Endodermal cell (in vitro differentiated cells): ENCODE measurements at regions not wholly inside any gene's neighbourhood (a gene's known extent, or its start where the extent isn't known, plus 50 kb on each side); places are given as distances from the start of the nearest gene placed in this dataset.
"Not testable (repeated sequence)": the region's sequence is repeated elsewhere in the genome, so short reads cannot be mapped to it uniquely, and the experiment has no call there.

Experiments
- DNase-seq: peaks from one replicate; pipeline ENCODE4 v3.0.0-alpha.2; 2017
- H3K27ac ChIP-seq: 2 replicates; pipeline ENCODE4 v1.5.1; 2013; ENCODE audit warnings: mild to moderate bottlenecking, low read depth, low read length, moderate library complexity
- H3K27me3 ChIP-seq: 2 replicates; pipeline ENCODE4 v1.6.1; 2013; ENCODE audit warnings: mild to moderate bottlenecking, low read length, moderate library complexity; ENCODE audit not compliant: insufficient read depth, control insufficient read depth, poor library complexity, severe bottlenecking
- H3K36me3 ChIP-seq: 2 replicates; pipeline ENCODE4 v1.7.0; 2013; ENCODE audit warnings: mild to moderate bottlenecking, low read length, moderate library complexity; ENCODE audit not compliant: control insufficient read depth, insufficient read depth
- H3K4me1 ChIP-seq: one replicate; pipeline ENCODE4 v1.7.0; 2013; ENCODE audit warnings: low read length; ENCODE audit not compliant: control insufficient read depth, insufficient read depth
- H3K4me3 ChIP-seq: 2 replicates; pipeline ENCODE4 v1.5.1; 2013; ENCODE audit warnings: mild to moderate bottlenecking, low read length, moderate library complexity
- H3K9ac ChIP-seq: 2 replicates; pipeline ENCODE4 v1.6.1; 2013; ENCODE audit warnings: mild to moderate bottlenecking, low read length, moderate library complexity; ENCODE audit not compliant: poor library complexity, severe bottlenecking; ENCODE audit errors: extremely low read depth
- H3K9me3 ChIP-seq: 2 replicates; pipeline ENCODE4 v1.6.1; 2013; ENCODE audit warnings: mild to moderate bottlenecking, low read length, moderate library complexity; ENCODE audit not compliant: control insufficient read depth
- H3K27ac Mint-ChIP-seq: 2 replicates; pipeline ENCODE4 v1.8.0; 2020; ENCODE audit warnings: mixed read lengths
- H3K27me3 Mint-ChIP-seq: 2 replicates; pipeline ENCODE4 v1.8.0; 2021; ENCODE audit warnings: mild to moderate bottlenecking, mixed read lengths; ENCODE audit not compliant: insufficient read depth
- H3K36me3 Mint-ChIP-seq: 2 replicates; pipeline ENCODE4 v1.8.0; 2020; ENCODE audit warnings: low read depth, mixed read lengths
- H3K4me1 Mint-ChIP-seq: 2 replicates; pipeline ENCODE4 v1.8.0; 2020; ENCODE audit warnings: mixed read lengths
- H3K4me3 Mint-ChIP-seq: 2 replicates; pipeline ENCODE4 v1.8.0; 2020; ENCODE audit warnings: mild to moderate bottlenecking, moderate library complexity, mixed read lengths
- H3K9me3 Mint-ChIP-seq: 2 replicates; pipeline ENCODE4 v1.8.0; 2020; ENCODE audit warnings: mild to moderate bottlenecking, mixed read lengths
- CTCF ChIP-seq: fragments of 200-600 bp; sonication (generic); conservative IDR thresholded peaks from 2 replicates; pipeline ENCODE4 v1.5.0; 2021; ENCODE audit warnings: antibody characterized with exemption, mild to moderate bottlenecking
- WGBS, 2 experiments: methylation state at CpG; one replicate each; pipeline versions ENCODE4 v1.1.5 to v1.1.7; 2013; ENCODE audit warnings: missing lambda C conversion rate in 2 of 2, mixed read lengths in 1 of 2; ENCODE audit not compliant: insufficient coverage in 1 of 2, insufficient read length in 1 of 2; 5-methylcytosine and 5-hydroxymethylcytosine counted together

- no peaks in the 10 kb centered on the region for H3K36me3 ChIP-seq
- TF ChIP-seq CTCF: peak; percentile 90
- H3K9ac ChIP-seq: no peak overlapping the region
- WGBS, 2 experiments: 78 to 82% methylated on average over 13 to 17 of the region's 17 CpGs
- Mint-ChIP-seq H3K4me1 (no peaks in the 10 kb centered on the region), H3K9me3 (peaks cover 33% of the 10 kb centered on the region), H3K4me3 (no peak overlapping the region), H3K36me3 (no peaks in the 10 kb centered on the region), H3K27ac (no peak overlapping the region), H3K27me3 (peaks cover 2% of the 10 kb centered on the region)
- no peaks in the 10 kb centered on the region for H3K4me1 ChIP-seq
- DNase-seq: peak; percentile 96
- H3K27me3 ChIP-seq: no peaks in the 10 kb centered on the region
- no peak overlapping the region for H3K27ac ChIP-seq
- peaks cover 5% of the 10 kb centered on the region for H3K9me3 ChIP-seq
- no peak overlapping the region for H3K4me3 ChIP-seq
Measured at GRCh38 chr10:125521721-125522680, 161.0 kb downstream of the TEX36 start.

GRCh38 chr10:125520968-125521367, 162.0 kb downstream of the TEX36 start:
- H3K9me3 Mint-ChIP-seq: peaks cover 35% of the 10 kb centered on the region
- Histone ChIP-seq H3K36me3 (no peaks in the 10 kb centered on the region), H3K4me1 (no peaks in the 10 kb centered on the region), H3K9ac (no peak overlapping the region), H3K9me3 (peaks cover 5% of the 10 kb centered on the region), H3K4me3 (no peak overlapping the region), H3K27ac (no peak overlapping the region), H3K27me3 (no peaks in the 10 kb centered on the region)
- H3K4me1 Mint-ChIP-seq: no peaks in the 10 kb centered on the region
- H3K36me3 Mint-ChIP-seq: no peaks in the 10 kb centered on the region
- DNase-seq: no peak
- H3K27me3 Mint-ChIP-seq: peaks cover 2% of the 10 kb centered on the region
- H3K27ac Mint-ChIP-seq: no peak overlapping the region
- no peak overlapping the region for H3K4me3 Mint-ChIP-seq
- no peak for TF ChIP-seq CTCF
- WGBS, 2 experiments: 94 to 100% methylated on average over 2 of the region's 3 CpGs

- 87 to 100% methylated on average over 6 to 22 of the region's 27 CpGs for WGBS, 2 experiments
- H3K9me3 ChIP-seq, H3K9ac ChIP-seq, H3K27me3 ChIP-seq, H3K4me3 ChIP-seq, DNase-seq, H3K4me1 ChIP-seq, H3K36me3 ChIP-seq, H3K27me3 Mint-ChIP-seq, H3K4me3 Mint-ChIP-seq, H3K27ac Mint-ChIP-seq, H3K36me3 Mint-ChIP-seq, H3K27ac ChIP-seq: not testable (repeated sequence)
- Mint-ChIP-seq H3K4me1 (peaks cover 13% of the 10 kb centered on the region), H3K9me3 (peaks cover 35% of the 10 kb centered on the region)
Measured at GRCh38 chr10:125518397-125518796, 164.6 kb downstream of the TEX36 start.
